DOHH2 (cell line): ENCODE measurements at regions not wholly inside any gene's neighbourhood (a gene's known extent, or its start where the extent isn't known, plus 50 kb on each side); places are given as distances from the start of the nearest gene placed in this dataset.

ENCODE experiments used
- H3F3A ChIP-seq: fragments of 200-600 bp; sonication (generic), shearing (Covaris generic); 2 replicates; pipeline ENCODE4 v1.6.0; 2016; ENCODE audit warnings: antibody characterized with exemption, mild to moderate bottlenecking; ENCODE audit not compliant: control insufficient read depth, insufficient read depth
- H3K27ac ChIP-seq: fragments of 200-600 bp; sonication (generic); 2 replicates; pipeline ENCODE4 v1.5.1; 2014; ENCODE audit warnings: low read depth, mild to moderate bottlenecking, low read length, moderate library complexity
- H3K27me3 ChIP-seq: fragments of 200-600 bp; sonication (generic); 2 replicates; pipeline ENCODE4 v1.6.1; 2014; ENCODE audit warnings: mild to moderate bottlenecking, low read length, mixed read lengths; ENCODE audit not compliant: control insufficient read depth
- H3K36me3 ChIP-seq: fragments of 200-600 bp; sonication (generic); 2 replicates; pipeline ENCODE4 v1.6.1; 2014; ENCODE audit warnings: mild to moderate bottlenecking, low read length, moderate library complexity, mixed read lengths; ENCODE audit not compliant: control insufficient read depth
- H3K4me1 ChIP-seq: fragments of 200-600 bp; sonication (generic); 2 replicates; pipeline ENCODE4 v1.6.1; 2014; ENCODE audit warnings: mild to moderate bottlenecking, low read length, mixed read lengths; ENCODE audit not compliant: control insufficient read depth
- H3K4me2 ChIP-seq: fragments of 200-600 bp; sonication (generic); 2 replicates; pipeline ENCODE4 v1.6.0; 2014; ENCODE audit warnings: mild to moderate bottlenecking, low read length, moderate library complexity
- H3K4me3 ChIP-seq: fragments of 200-600 bp; sonication (generic); 2 replicates; pipeline ENCODE4 v1.5.1; 2014; ENCODE audit warnings: mild to moderate bottlenecking, low read length, mixed read lengths
- H3K79me2 ChIP-seq: fragments of 200-600 bp; sonication (generic); 2 replicates; pipeline ENCODE4 v1.6.1; 2014; ENCODE audit warnings: mild to moderate bottlenecking, low read length, mixed read lengths; ENCODE audit not compliant: control insufficient read depth
- H3K9me2 ChIP-seq: fragments of 200-600 bp; sonication (generic); replicated peaks from 2 replicates; pipeline ENCODE4 v1.6.1; 2014; ENCODE audit warnings: mild to moderate bottlenecking, low read length, mixed read lengths; ENCODE audit not compliant: control insufficient read depth
- H3K9me3 ChIP-seq: fragments of 200-600 bp; sonication (generic); 2 replicates; pipeline ENCODE4 v1.6.1; 2014; ENCODE audit warnings: antibody characterized with exemption, low read length, mixed read lengths; ENCODE audit not compliant: control insufficient read depth, insufficient read depth
- H4K20me1 ChIP-seq: fragments of 200-600 bp; sonication (generic); 2 replicates; pipeline ENCODE4 v1.6.0; 2014; ENCODE audit warnings: low read depth, mild to moderate bottlenecking, antibody characterized with exemption, low read length, moderate library complexity; ENCODE audit not compliant: control insufficient read depth, insufficient read depth
- EZH2phosphoT487 ChIP-seq: fragments of 200-600 bp; sonication (generic); IDR thresholded peaks from 2 replicates; pipeline ENCODE4 v1.6.1; 2017; ENCODE audit warnings: borderline replicate concordance, mild to moderate bottlenecking, antibody characterized with exemption, low read length, moderate library complexity, mixed read lengths
- TF ChIP-seq, protein P1 (sequence below): fragments of 200-600 bp; sonication (generic); IDR thresholded peaks from one replicate; pipeline ENCODE4 v1.5.1; 2014; ENCODE audit warnings: antibody characterized with exemption, mild to moderate bottlenecking, low read depth, low read length; ENCODE audit not compliant: poor library complexity, severe bottlenecking

GRCh38 chr10:71029411-71029892, 141.1 kb upstream of the PCBD1 start:
- H3K79me2 ChIP-seq = no peaks in the 10 kb centered on the region
- no peak overlapping the region for H3K27ac ChIP-seq
- H4K20me1 ChIP-seq = no peaks in the 10 kb centered on the region
- H3K4me2 ChIP-seq = no peak overlapping the region
- no peaks in the 10 kb centered on the region for H3K27me3 ChIP-seq
- no peaks in the 10 kb centered on the region for H3F3A ChIP-seq
- H3K4me1 ChIP-seq = no peaks in the 10 kb centered on the region
- H3K36me3 ChIP-seq = no peaks in the 10 kb centered on the region
- no peaks in the 10 kb centered on the region for H3K9me2 ChIP-seq
- TF ChIP-seq EZH2phosphoT487 = no peak
- TF ChIP-seq, protein P1, sequence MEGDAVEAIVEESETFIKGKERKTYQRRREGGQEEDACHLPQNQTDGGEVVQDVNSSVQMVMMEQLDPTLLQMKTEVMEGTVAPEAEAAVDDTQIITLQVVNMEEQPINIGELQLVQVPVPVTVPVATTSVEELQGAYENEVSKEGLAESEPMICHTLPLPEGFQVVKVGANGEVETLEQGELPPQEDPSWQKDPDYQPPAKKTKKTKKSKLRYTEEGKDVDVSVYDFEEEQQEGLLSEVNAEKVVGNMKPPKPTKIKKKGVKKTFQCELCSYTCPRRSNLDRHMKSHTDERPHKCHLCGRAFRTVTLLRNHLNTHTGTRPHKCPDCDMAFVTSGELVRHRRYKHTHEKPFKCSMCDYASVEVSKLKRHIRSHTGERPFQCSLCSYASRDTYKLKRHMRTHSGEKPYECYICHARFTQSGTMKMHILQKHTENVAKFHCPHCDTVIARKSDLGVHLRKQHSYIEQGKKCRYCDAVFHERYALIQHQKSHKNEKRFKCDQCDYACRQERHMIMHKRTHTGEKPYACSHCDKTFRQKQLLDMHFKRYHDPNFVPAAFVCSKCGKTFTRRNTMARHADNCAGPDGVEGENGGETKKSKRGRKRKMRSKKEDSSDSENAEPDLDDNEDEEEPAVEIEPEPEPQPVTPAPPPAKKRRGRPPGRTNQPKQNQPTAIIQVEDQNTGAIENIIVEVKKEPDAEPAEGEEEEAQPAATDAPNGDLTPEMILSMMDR = no peak
- no peak overlapping the region for H3K4me3 ChIP-seq
- no peaks in the 10 kb centered on the region for H3K9me3 ChIP-seq

- Histone ChIP-seq H3K27me3 (no peaks in the 10 kb centered on the region), H3K79me2 (no peaks in the 10 kb centered on the region), H3K9me3 (no peaks in the 10 kb centered on the region), H3K4me3 (no peak overlapping the region), H3K4me1 (no peaks in the 10 kb centered on the region), H3K27ac (no peak overlapping the region), H3F3A (no peaks in the 10 kb centered on the region), H4K20me1 (no peaks in the 10 kb centered on the region), H3K36me3 (no peaks in the 10 kb centered on the region), H3K9me2 (no peaks in the 10 kb centered on the region), H3K4me2 (no peak overlapping the region)
- TF ChIP-seq EZH2phosphoT487 = no peak
- TF ChIP-seq, protein P1 = no peak
Measured at GRCh38 chr10:71029907-71030306, 141.5 kb upstream of the PCBD1 start.

GRCh38 chr10:71031026-71031425, 142.7 kb upstream of the PCBD1 start:
- H3K9me2 ChIP-seq = no peaks in the 10 kb centered on the region
- H3K27me3 ChIP-seq = no peaks in the 10 kb centered on the region
- H3K4me3 ChIP-seq = no peak overlapping the region
- no peak for TF ChIP-seq EZH2phosphoT487
- TF ChIP-seq, protein P1 = no peak
- no peaks in the 10 kb centered on the region for H3K4me1 ChIP-seq
- no peaks in the 10 kb centered on the region for H3F3A ChIP-seq
- H3K27ac ChIP-seq = no peak overlapping the region
- no peaks in the 10 kb centered on the region for H3K79me2 ChIP-seq
- no peaks in the 10 kb centered on the region for H3K9me3 ChIP-seq
- H3K36me3 ChIP-seq = no peaks in the 10 kb centered on the region
- no peak overlapping the region for H3K4me2 ChIP-seq
- no peaks in the 10 kb centered on the region for H4K20me1 ChIP-seq
